HG02870 (cell line): ENCODE measurements at regions not wholly inside any gene's neighbourhood (a gene's known extent, or its start where the extent isn't known, plus 50 kb on each side); places are given as distances from the start of the nearest gene placed in this dataset.

Experiments
- ATAC-seq: cut with Tn5 transposase; IDR thresholded peaks from one replicate; pipeline ENCODE4 v1.9.1; 2021; ENCODE audit warnings: mild to moderate bottlenecking, moderate library complexity; ENCODE audit not compliant: unreplicated experiment

DNA sequence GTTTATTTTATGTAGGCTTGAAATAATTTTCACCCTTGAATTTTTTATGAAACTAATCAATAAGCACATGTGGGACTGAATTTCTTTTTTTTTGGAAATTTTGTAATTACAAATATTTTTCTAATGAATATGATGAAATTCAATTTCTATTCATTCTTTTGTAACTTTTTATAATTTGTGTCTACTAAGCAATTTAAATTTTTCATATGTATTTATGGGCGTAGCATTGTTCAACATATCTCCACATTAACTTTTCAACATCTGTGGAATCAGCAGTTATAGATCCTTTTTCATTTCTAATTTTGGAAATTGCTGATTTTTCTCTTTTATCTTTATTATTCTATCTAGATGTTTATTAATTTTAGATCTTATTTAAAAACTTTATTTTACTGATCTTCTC, 1320.3 kb downstream of the C4orf33 start:
- no peak for ATAC-seq

- no peak for ATAC-seq
Observed at GRCh38 chr4:130419211-130419975, 1323.4 kb downstream of the C4orf33 start.

DNA sequence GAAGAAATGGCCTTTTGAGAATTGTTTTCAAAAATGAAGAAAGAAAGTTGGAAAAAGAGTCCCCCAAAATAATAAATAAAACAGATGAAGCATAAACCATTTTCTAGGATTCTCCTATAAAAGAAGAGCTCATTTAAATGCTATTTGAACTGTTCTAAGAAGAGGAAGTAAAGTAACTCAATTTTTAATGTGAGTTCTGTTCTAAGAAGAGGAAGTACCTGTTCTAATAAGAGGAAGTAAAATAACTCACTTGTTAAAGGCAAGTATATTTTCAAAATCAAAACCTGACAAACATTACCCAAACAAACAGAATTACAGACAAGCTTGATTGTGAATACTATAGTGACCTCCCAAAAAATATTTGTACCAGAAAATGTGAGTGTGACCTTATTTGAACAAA, 1326.3 kb downstream of the C4orf33 start:
- no peak for ATAC-seq

DNA sequence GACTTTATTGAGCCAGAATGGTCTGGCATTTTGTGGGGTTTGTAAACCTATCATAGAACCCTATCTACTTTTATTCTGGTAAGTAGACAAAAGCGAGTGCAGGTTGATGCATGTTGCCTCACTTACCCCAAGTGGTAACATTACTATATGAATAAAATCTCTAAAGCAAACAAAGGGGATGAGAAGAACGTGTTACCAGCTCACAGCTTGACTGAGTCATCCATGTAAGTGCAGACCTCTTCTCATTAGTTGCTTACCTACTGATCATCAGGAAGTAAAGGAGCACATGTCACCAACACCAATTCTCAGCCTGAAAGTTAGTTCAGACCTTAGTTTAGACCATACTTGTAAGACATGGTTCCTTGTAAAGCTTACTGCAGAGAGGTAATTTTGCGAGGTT, 1328.3 kb downstream of the C4orf33 start:
- ATAC-seq: no peak

DNA sequence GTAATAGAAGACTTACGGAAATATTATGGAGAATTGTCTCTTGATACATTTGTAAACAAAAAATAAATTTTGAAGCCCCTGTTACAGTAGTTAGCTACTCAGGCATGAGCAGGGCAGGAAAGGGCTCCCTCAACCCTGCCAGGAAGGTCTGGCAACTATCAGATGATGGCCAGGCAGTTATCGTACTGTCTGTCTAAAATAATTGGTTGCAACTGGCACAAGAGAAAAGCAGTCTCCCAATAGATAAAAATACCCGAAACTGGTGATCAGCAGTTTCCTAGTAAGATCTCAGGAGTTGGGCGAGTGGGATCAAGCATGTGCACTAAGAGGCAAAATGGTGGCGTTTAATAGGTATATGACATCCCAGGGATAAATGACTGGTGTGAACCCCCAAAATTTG, 1336.3 kb downstream of the C4orf33 start:
- ATAC-seq: no peak

DNA sequence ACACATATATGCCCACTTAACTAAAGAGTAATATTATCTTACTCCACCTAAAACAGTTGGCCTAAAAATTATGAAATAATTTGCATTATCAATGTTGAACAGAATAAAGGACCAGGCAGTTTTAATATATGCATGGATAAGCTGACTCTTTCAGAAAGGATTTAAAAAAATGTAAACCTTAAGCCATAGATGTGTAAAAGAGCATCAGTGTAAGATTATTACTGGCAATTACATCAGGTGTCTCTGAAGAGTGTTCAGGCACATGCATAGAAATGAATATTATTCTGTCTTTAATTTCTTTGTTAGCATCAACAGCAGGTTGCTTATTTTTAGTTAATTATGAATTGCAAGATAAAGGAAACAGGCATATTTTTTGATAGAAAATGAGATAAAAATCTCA, 1353.8 kb downstream of the C4orf33 start:
- no peak for ATAC-seq

DNA sequence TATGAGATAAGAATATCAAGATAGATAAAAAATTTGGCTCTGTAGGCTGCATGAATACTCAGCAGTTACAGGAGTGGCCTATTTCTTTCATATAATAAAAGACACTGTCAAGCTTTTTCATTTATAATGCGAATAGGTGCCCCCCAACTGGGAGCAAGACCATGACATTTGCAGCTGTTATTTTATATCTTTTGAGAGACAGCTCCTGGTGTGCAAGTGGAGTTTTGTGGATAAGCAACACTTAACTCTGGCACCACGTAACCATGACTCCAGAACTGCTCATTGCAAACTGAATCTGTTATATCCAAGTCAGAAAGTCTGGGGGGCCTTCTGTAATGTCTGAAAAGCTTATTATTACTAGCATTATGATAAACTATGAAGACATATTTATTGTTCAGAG, 1372.4 kb downstream of the C4orf33 start:
- ATAC-seq: no peak

DNA sequence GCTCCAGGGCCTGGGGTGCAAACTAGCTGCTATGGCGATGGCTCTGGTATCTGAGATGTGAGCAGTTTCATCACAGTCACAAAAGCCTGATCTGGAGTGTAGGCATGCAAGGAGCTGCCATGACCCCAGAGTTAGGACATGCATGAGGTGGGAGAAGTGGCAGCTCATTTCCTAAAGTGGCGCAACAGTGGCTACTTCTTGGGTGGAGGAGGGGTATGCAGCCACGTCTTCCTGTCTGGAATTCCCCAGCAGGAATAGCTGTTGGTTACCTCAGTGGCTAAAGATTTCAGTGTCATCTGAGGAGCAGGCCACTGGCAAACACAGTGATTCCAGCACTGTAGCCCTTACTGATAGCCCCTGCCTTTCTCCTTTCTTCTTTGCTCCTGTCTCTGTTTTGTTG, 1382.5 kb downstream of the C4orf33 start:
- no peak for ATAC-seq

DNA sequence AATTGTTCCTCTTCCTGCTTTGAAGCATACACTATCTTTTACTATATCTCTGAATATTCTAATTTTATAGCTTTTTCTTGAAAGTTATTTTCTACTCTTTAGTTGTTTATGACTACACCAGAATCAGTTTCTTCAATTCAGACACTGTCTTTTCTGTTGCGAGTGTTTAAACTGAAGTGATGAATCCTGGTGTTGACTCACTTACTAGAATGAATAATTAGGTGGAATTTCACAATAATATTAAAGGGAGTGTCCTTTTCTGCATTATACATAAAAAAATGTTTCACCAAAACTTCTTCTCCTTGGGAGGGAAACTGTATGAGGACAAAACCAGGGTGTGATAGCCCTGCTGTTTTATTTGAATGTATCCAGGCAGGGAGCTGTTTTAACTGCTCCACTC, 1383.1 kb downstream of the C4orf33 start:
- ATAC-seq: no peak

DNA sequence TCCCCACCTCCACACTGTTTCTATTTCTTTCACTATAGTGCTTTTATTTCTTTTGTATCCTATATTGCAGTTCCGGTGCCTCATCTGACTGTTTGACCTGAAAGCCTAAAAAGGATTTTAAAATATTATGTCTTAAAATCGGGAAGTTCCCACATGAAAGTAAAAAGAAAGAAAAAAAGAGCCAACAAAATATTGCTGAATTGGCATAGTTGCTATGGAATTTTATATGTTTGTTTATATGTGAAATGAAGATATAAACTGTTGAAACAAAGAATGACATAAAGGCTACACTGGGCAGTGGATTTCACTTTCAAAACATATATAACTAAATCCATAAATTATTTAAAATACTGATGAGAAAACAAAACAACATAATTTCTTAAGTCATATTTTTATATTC, 1383.7 kb downstream of the C4orf33 start:
- no peak for ATAC-seq

DNA sequence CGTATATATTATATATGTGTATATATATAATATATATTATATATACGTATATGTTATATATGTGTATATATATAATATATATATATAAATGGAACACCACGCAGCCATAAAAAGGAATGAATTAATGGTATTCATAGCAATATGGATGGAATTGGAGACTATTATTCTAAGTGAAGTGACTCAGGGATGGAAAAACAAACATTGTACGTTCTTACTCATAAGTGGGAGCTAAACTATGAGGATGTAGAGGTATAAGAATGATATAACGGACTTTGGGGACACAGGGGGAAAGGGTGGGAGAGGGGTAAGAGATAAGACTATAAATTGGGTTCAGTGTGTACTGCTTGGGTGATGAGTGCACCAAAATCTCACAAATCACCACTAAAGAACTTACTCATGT, 1388.9 kb downstream of the C4orf33 start:
- no peak for ATAC-seq

DNA sequence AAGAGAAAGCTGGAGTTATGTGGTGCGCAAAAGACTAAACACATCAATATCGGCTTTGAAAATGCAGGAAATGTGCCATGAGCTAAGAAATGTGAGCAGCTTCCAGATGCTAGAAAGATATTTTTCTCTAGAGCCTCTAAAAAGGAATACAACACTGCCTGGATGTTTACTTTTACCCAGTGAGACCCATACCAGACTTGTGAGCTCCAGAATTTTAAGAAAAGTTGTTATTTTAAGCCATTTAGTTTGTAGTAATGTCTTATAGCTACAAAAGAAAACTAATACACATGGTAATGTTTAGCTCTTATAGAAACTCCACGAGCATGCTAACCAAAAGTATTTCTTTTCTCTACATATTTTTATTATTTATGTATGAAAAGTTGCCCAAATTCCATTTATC, 1389.4 kb downstream of the C4orf33 start:
- no peak for ATAC-seq

DNA sequence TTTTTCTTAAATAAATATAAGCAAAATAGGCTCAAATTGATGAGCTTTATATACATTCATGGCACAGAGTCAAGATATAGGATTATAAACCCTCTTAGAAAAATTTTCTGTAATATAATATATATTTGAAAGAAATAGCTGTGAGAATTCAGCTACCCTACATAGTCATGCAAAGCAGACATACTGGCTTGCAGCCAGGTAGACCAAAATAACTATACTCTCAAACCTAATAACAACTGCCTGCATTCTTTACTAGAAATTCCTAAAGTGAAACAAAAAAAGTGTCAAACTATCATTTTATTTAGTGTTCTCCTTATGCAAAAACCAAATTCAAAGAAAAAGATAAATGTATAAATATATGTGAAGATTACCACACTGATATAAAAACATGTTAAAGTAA, 1390.2 kb downstream of the C4orf33 start:
- ATAC-seq: no peak

DNA sequence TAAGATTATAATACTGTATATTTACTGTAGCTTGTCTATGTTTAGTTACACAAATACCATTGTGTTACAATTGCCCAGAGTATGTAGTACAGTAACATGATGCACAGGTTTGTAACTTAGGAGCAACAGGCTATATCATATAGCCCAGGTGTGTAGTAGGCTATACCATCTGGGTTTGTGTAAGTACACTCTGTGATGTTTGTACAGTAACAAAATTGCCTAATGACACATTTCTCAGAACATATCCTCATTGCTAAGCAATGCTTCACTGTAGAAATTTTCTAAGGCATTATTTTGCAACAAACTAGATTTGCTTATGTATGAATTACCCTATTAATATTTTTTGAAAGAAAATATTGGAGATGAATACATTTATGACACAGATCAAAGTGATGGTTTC, 1390.9 kb downstream of the C4orf33 start:
- no peak for ATAC-seq

DNA sequence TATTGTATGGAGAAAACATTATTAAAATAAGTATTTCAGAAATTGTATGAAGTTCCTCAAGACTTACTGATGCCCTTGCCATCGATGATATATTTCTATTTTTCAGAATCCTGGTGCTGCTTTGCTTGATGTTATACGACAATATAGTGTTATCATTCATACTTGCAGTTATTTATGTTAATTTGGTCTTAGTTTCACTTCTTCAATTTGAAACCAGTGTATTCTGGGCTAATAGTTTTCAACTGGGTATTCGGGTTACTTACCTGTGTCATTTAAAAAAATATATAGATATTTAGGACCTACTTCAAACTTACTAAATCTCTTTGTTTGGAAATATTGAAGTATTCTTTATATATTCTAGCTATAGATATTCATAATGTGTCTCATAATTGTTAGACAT, 1414.7 kb downstream of the C4orf33 start:
- no peak for ATAC-seq

DNA sequence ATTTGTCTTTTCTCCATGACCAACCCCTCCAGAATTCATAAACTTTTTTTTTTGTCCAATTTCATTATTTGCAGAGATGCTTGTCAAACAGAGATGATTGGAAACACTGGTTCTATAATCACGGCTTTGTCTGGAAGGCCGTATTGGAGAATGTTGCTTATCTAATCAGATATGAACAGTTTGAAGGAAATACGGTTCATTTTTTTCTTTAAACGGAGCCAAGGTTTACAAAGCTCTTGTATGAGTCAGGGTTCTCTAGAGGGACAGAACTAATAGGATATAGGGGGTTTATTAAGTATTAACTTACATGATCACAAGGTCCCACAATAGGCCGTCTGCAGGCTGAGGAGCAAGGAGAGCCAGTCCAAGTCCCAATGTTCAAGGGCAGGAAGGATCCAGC, 1415.8 kb downstream of the C4orf33 start:
- ATAC-seq: no peak

- no peak for ATAC-seq
Observed at GRCh38 chr4:130524057-130524456, 1428.1 kb downstream of the C4orf33 start.

DNA sequence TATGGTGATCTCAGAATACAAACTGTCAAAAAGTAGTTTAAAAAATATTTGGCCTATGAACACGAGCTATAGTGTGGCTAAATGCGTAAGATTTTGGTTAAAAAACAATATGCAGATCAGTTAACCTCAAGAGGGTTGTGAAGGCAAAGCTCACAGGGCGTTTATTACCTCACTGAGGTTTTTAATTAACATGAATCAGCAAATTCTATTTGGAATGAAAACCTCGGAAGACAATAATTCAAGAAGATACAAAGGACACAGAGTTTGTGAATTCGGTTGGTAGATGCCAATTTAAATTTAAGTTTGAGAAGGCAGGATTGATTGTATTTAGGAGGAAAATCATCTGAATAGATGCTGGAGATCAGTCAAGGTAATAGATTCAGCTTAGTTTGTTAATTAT, 1434.6 kb downstream of the C4orf33 start:
- ATAC-seq: no peak

DNA sequence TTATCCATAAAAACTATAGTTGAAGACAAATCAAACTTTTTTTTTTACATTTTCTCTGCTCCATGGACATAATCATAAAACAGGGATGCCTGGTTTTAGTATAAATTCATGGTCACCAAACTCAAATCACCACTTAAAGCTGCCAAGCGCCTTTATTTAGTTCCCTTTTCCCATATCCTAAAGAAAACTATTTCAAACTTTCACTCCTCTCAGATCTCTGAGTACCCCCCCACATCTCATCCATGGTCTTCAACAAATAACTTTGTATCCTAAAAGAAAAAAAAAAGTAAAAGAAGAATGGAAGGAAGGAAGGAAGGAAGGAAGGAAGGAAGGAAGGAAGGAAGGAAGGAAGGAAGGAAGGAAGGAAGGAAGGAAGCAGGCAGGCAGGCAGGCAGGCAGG, 1438.7 kb downstream of the C4orf33 start:
- ATAC-seq: no peak

DNA sequence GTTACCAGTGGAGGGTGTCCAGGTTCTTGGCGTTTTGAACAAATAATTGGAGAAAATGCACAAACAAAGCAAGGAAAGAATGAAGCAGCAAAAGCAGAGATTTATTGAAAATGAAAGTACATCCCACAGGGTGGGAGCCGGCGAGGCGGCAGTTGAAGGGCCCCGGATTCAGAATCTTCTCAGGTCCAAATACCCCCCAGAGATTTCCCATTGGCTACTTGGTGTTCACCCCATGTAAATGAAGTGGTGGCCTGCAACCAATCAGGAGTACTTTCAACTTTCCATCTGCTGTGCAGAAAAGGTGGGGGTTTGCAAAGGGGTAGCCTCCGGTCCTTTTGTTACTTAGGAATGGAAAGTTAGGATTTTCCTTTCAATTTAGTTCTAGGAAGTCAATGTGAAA, 1447.0 kb downstream of the C4orf33 start:
- no peak for ATAC-seq

DNA sequence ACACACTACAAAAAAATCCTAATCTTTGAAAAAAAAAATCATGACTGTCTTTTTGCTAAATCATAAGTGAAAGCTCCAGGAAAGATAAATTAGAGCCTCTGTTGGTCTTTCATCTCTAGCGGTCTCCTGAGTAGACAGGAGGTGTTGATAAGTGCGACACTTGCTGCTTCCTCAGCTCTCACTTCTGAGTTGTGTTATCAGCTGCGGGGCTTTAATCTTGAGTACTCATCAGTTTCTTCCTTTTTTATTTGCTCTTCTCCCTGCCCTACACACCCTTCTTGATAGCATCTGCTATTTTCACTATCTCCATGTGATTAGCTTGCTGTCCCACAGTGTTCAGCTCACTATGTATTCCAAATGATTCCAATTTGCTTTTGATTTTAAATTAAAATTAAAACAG, 1449.2 kb downstream of the C4orf33 start:
- ATAC-seq: no peak

GRCh38 chr4:130545596-130545995, 1449.6 kb downstream of the C4orf33 start:
- ATAC-seq: no peak

- no peak for ATAC-seq
Observed at GRCh38 chr4:130559268-130559667, 1463.3 kb downstream of the C4orf33 start.
